Liver (tissue), 3 donors: ENCODE measurements at regions not wholly inside any gene's neighbourhood (a gene's known extent, or its start where the extent isn't known, plus 50 kb on each side); places are given as distances from the start of the nearest gene placed in this dataset.

Experiments
- CTCF ChIP-seq: fragments of 150-350 bp; IDR thresholded peaks from 2 replicates; pipeline ENCODE4 v1.5.1; 2017; ENCODE audit warnings: improper control_type of control experiment, low read depth, low read length; ENCODE audit not compliant: missing input control
- GABPA ChIP-seq, 2 donors: IDR thresholded peaks in 1 of 2; conservative IDR thresholded peaks in 1 of 2; 2 replicates each; pipeline ENCODE4 v1.6.1; 2016; ENCODE audit warnings: antibody characterized with exemption in 2 of 2, mild to moderate bottlenecking in 1 of 2, moderate library complexity in 1 of 2
- JUND ChIP-seq, 2 donors: IDR thresholded peaks; 2 replicates each; pipeline ENCODE4 v1.6.1; 2016; ENCODE audit warnings: antibody characterized with exemption in 2 of 2
- RAD21 ChIP-seq, 2 donors: IDR thresholded peaks; 2 replicates each; pipeline ENCODE4 v1.6.1; 2016; ENCODE audit warnings: antibody characterized with exemption in 2 of 2, mild to moderate bottlenecking in 2 of 2
- RXRA ChIP-seq, 2 donors: IDR thresholded peaks; 2 replicates each; pipeline ENCODE4 v1.6.1; 2017 to 2018; ENCODE audit warnings: antibody characterized with exemption in 2 of 2, mild to moderate bottlenecking in 1 of 2
- SP1 ChIP-seq: IDR thresholded peaks from 2 replicates; pipeline ENCODE4 v1.6.1; 2018; ENCODE audit warnings: antibody characterized with exemption, mild to moderate bottlenecking
- YY1 ChIP-seq: IDR thresholded peaks from 2 replicates; pipeline ENCODE4 v1.6.1; 2016; ENCODE audit warnings: antibody characterized with exemption, mild to moderate bottlenecking
- TF ChIP-seq, protein P1 (sequence below): IDR thresholded peaks from 2 replicates; pipeline ENCODE4 v1.6.1; 2016; ENCODE audit warnings: antibody characterized with exemption, mild to moderate bottlenecking
- donor health status: healthy.
- donor health status: healthy.

- TF ChIP-seq CTCF (no peak), GABPA (IDR thresholded peaks at IDR 0.05 in 1 of 2, conservative IDR thresholded peaks at IDR 0.05 in 1 of 2) (no peak), SP1 (no peak), RAD21 (IDR thresholded peaks at IDR 0.05) (no peak), JUND (IDR thresholded peaks at IDR 0.05) (no peak), RXRA (IDR thresholded peaks at IDR 0.05) (no peak), YY1 (no peak)
- TF ChIP-seq, protein P1, sequence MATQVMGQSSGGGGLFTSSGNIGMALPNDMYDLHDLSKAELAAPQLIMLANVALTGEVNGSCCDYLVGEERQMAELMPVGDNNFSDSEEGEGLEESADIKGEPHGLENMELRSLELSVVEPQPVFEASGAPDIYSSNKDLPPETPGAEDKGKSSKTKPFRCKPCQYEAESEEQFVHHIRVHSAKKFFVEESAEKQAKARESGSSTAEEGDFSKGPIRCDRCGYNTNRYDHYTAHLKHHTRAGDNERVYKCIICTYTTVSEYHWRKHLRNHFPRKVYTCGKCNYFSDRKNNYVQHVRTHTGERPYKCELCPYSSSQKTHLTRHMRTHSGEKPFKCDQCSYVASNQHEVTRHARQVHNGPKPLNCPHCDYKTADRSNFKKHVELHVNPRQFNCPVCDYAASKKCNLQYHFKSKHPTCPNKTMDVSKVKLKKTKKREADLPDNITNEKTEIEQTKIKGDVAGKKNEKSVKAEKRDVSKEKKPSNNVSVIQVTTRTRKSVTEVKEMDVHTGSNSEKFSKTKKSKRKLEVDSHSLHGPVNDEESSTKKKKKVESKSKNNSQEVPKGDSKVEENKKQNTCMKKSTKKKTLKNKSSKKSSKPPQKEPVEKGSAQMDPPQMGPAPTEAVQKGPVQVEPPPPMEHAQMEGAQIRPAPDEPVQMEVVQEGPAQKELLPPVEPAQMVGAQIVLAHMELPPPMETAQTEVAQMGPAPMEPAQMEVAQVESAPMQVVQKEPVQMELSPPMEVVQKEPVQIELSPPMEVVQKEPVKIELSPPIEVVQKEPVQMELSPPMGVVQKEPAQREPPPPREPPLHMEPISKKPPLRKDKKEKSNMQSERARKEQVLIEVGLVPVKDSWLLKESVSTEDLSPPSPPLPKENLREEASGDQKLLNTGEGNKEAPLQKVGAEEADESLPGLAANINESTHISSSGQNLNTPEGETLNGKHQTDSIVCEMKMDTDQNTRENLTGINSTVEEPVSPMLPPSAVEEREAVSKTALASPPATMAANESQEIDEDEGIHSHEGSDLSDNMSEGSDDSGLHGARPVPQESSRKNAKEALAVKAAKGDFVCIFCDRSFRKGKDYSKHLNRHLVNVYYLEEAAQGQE: no peak
Measured at GRCh38 chr9:96126321-96126881, 175.6 kb downstream of the HSD17B3 start.
